ENCODE measurements at regions not wholly inside any gene's neighbourhood (a gene's known extent, or its start where the extent isn't known, plus 50 kb on each side); places are given as distances from the start of the nearest gene placed in this dataset.

- TF ChIP-seq, protein P1, sequence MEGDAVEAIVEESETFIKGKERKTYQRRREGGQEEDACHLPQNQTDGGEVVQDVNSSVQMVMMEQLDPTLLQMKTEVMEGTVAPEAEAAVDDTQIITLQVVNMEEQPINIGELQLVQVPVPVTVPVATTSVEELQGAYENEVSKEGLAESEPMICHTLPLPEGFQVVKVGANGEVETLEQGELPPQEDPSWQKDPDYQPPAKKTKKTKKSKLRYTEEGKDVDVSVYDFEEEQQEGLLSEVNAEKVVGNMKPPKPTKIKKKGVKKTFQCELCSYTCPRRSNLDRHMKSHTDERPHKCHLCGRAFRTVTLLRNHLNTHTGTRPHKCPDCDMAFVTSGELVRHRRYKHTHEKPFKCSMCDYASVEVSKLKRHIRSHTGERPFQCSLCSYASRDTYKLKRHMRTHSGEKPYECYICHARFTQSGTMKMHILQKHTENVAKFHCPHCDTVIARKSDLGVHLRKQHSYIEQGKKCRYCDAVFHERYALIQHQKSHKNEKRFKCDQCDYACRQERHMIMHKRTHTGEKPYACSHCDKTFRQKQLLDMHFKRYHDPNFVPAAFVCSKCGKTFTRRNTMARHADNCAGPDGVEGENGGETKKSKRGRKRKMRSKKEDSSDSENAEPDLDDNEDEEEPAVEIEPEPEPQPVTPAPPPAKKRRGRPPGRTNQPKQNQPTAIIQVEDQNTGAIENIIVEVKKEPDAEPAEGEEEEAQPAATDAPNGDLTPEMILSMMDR (IDR thresholded peaks at IDR 0.05) = no peak
- no peak for TF ChIP-seq POLR2A (IDR thresholded peaks at IDR 0.05)
Measured at GRCh38 chr10:63723741-63724140, 202.5 kb downstream of the REEP3 start.

All from esophagus squamous epithelium (tissue), 4 donors.